Mucosa of descending colon (tissue), 3 donors: ENCODE measurements at regions not wholly inside any gene's neighbourhood (a gene's known extent, or its start where the extent isn't known, plus 50 kb on each side); places are given as distances from the start of the nearest gene placed in this dataset.
A peak's percentile ranks its signal among the peaks of the same experiment; 100 is the strongest.

Experiments
- ATAC-seq: fragments of 200-7000 bp; cut with Tn5 transposase; one replicate; pipeline ENCODE4 v1.9.1; 2020; ENCODE audit warnings: mild to moderate bottlenecking, moderate library complexity
- DNase-seq, 3 donors: peaks; one replicate each; pipeline ENCODE4 v3.0.0-alpha.2; 2020
- H3K36me3 ChIP-seq: fragments of 200-600 bp; one replicate; pipeline ENCODE4 v1.8.0; 2021; ENCODE audit warnings: low read depth, mild to moderate bottlenecking
- H3K4me1 ChIP-seq: fragments of 200-600 bp; one replicate; pipeline ENCODE4 v1.8.0; 2021; ENCODE audit warnings: low read depth, mild to moderate bottlenecking
- H3K4me3 ChIP-seq: fragments of 200-600 bp; one replicate; pipeline ENCODE4 v1.8.0; 2021; ENCODE audit warnings: mild to moderate bottlenecking
- H3K9me3 ChIP-seq: fragments of 200-600 bp; one replicate; pipeline ENCODE4 v1.8.0; 2021; ENCODE audit warnings: mild to moderate bottlenecking
- CTCF ChIP-seq: fragments of 200-600 bp; IDR thresholded peaks from one replicate; pipeline ENCODE4 v1.8.0; 2022; ENCODE audit warnings: antibody characterized with exemption, mild to moderate bottlenecking
- intact Hi-C, 2 donors: fragments of 100-400 bp; cut with DNase I in 1 of 2; cut with micrococcal nuclease in 1 of 2; formaldehyde crosslinking; loops; one replicate each; pipeline versions ENCODE4 v1.11.0 to v1.11.1; 2022; cut with DNase I, micrococcal nuclease
- donor health status: DM: no; HTN: no; CAD: no; lungs with moderate emphysema.
- donor health status: DM: no; HTN: no; CAD: no.
- donor health status: DM: no; HTN: yes; CAD: no.

GRCh38 chr10:121065330-121065729 is 214.2 kb downstream of the WDR11 start:
- Histone ChIP-seq H3K9me3 (no peaks in the 10 kb centered on the region), H3K4me3 (no peak overlapping the region), H3K4me1 (peaks cover 14% of the 10 kb centered on the region), H3K36me3 (no peaks in the 10 kb centered on the region)
- intact Hi-C loops = no loop called here
- no peak for TF ChIP-seq CTCF
- ATAC-seq (peak; percentile 21), DNase-seq (no peak)

GRCh38 chr10:121069061-121069850 is 218.1 kb downstream of the WDR11 start:
- no peak for TF ChIP-seq CTCF
- peak; percentile 10 for ATAC-seq
- H3K36me3 ChIP-seq = no peaks in the 10 kb centered on the region

GRCh38 chr10:121070275-121071070 is 219.3 kb downstream of the WDR11 start:
- intact Hi-C loops = no loop called here
- no peaks in the 10 kb centered on the region for H3K9me3 ChIP-seq
- ATAC-seq (peak; percentile 91), DNase-seq (peak in 1 of 3 donors; percentile 63)
- peak; percentile 25 for TF ChIP-seq CTCF
- H3K36me3 ChIP-seq = no peaks in the 10 kb centered on the region
- no peak overlapping the region for H3K4me3 ChIP-seq
- peaks cover 10% of the 10 kb centered on the region for H3K4me1 ChIP-seq

More at GRCh38 chr10:121069061-121069850, 218.1 kb downstream of the WDR11 start:
- H3K9me3 ChIP-seq = no peaks in the 10 kb centered on the region
- H3K4me3 ChIP-seq = no peak overlapping the region
- H3K4me1 ChIP-seq = peaks cover 10% of the 10 kb centered on the region
- no peak for DNase-seq
- intact Hi-C loops = no loop called here

GRCh38 chr10:121071901-121072300 is 220.7 kb downstream of the WDR11 start:
- H3K36me3 ChIP-seq = no peaks in the 10 kb centered on the region
- intact Hi-C loops = no loop called here
- peaks cover 10% of the 10 kb centered on the region for H3K4me1 ChIP-seq
- no peak overlapping the region for H3K4me3 ChIP-seq
- DNase-seq (no peak), ATAC-seq (no peak)
- TF ChIP-seq CTCF = no peak
- no peaks in the 10 kb centered on the region for H3K9me3 ChIP-seq

- Histone ChIP-seq H3K4me3 (no peak overlapping the region), H3K36me3 (no peaks in the 10 kb centered on the region), H3K9me3 (no peaks in the 10 kb centered on the region), H3K4me1 (peaks cover 11% of the 10 kb centered on the region)
- intact Hi-C loops = no loop called here
- DNase-seq = no peak
- TF ChIP-seq CTCF = no peak
- ATAC-seq = no peak
Observed at GRCh38 chr10:121073728-121074127, 222.6 kb downstream of the WDR11 start.
